NCI-H2107 (cell line): ENCODE measurements at regions not wholly inside any gene's neighbourhood (a gene's known extent, or its start where the extent isn't known, plus 50 kb on each side); places are given as distances from the start of the nearest gene placed in this dataset.

Experiments used
- DNase-seq: peaks from one replicate; lab custom pipeline; 2025; lab: John Stamatoyannopoulos, UW

- no peak for DNase-seq
Measured at GRCh38 chr18:45119876-45120275, 439.2 kb downstream of the SETBP1 start.

- no peak for DNase-seq
Measured at GRCh38 chr18:45121146-45121545, 440.5 kb downstream of the SETBP1 start.

DNA sequence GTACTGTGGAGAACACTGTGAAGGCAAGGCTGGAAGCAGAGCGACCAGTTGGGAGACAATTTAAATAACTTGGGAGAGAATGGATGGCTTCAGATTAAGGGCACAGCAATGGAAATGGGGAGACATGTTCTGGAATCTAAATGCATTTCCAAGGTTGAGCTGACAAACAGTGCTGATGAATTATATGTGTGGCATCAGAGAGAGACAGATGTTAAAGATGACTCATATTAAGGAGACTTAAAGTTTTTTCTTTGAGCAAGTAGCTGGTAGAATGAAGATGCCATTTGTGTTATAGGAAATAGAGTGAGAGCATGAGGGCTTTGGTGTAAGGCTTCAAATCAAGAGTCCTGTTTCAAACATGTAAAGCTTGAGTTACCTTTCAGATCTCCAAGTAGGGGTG lies 441.8 kb downstream of the SETBP1 start:
- no peak for DNase-seq

- no peak for DNase-seq
Measured at GRCh38 chr18:45127405-45127804, 446.7 kb downstream of the SETBP1 start.

DNA sequence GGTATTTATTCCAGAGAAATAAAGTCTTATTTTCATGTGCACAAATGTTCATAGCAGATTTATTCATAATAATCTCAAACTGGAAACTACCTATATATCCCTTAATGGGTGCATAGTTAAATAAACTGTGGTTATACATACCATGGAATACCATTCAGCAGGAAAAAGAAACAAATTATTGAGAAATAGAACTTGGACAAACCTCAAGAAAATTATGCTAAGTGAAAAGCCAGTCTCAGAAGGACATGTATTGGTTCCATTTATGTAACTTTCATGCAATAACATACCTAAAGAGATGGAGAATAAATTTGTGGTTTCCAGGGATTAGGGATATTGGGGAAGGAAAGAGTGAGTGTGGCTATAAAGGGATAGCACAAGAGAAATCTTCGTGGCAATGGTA lies 452.6 kb downstream of the SETBP1 start:
- no peak for DNase-seq

DNA sequence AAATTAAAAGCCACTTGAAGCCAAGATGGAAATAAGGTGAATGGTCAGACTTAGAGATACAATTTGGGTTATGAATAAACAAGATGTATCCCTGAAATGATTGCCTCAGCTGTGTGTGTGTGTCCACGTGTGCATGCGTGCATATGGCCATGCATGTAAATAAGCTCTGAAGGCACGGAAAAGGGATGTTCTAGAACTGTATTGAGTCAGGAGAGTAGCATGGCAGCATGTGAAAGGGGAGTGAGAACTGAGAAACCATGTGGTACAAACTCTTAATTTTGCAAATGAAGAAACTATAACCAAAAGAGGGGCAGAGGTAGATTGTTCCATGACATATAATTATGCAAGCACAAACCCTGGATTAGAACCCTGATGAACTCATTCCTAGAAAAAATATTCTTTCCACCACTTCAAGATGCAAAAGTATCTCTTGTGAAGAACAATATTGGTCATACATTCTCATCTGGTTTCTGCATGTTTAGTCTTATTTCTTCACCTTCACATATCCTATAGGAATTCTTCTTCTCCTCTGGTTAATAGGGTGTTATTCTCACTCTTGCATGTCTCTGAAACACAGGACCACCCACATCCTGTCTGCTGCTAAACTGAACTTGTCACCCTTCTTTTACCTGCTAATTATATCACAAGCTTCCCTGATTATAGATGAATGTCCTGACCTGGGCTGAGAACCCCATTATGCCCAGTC lies 455.8 kb downstream of the SETBP1 start:
- no peak for DNase-seq

- DNase-seq, result no peak
Measured at GRCh38 chr18:45137087-45137419, 456.4 kb downstream of the SETBP1 start.

DNA sequence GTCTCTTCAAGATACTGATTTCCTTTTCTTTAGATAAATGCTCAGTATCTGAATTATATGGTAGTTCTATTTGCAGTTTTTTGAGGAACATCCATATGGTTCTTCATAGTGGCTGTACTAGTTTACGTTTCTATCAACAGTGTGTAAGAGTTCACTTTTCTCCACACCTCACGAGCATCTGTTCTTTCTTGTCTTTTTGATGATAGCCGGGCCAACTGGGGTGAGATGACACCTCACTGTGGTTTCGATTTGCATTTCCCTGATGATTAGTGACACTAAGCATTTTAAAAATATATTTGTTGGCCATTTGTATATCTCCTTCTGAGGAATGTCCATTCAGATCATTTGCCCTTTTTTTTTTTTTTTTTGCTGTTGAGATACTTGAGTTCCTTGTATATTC lies 458.8 kb downstream of the SETBP1 start:
- no peak for DNase-seq

DNA sequence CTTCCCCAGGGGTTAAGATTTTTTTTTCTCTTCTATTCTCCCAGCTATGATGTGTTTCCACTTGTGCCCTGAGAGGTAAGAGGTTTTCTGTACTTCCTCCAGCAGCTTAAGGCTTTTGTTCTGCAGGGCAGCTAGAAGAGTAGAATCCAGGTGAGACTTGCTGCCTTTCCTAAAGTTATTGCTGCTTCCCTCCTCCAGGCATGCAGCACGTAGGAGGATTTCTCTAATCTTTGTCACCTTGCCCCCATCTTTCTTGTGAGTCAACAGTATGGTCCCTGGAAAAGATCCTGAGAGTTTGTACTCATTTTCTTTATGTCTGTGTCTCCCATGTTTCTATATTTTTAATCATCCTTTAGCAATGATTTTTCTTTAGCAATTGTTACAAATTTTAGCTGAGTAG lies 462.2 kb downstream of the SETBP1 start:
- DNase-seq, result no peak

DNA sequence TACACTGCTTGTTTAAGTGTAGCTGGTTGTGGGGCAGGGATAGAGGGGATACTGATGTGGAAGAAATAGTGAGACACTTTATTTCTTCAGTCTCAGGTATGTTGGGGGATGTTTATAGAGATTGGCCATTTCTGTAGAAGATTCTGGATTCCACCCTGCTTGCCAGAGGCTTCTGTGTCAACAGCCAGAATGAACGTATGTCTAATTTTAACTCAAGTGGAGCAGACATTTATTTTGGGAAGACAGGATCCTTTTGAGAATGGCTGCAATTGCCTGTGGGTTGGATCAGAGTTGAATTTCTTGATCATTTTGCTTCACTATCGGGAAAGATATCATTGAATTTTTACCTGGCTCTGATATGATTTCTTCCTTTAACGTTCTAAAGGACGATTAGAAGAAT lies 465.6 kb upstream of the SLC14A2 start:
- no peak for DNase-seq

DNA sequence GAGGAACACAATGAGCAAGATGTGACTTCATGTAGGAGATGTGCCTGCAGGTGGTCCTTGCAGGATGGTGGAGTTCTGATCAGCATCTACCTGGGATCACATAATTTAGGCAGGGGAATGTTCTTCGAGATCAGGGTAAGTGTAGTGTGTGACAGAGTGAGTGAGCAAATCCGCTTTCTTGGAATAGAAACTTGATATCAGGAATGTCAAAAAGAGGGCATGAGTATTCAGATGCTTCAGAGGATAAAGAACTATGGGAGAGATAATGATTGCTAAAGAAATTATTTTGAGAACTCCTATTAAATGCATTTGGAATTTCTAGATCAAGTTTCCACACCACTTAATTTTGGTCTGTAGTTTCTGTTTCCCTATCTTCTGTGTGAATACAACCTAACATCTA lies 463.6 kb upstream of the SLC14A2 start:
- DNase-seq, result no peak

GRCh38 chr18:45155526-45155925 lies 459.8 kb upstream of the SLC14A2 start:
- DNase-seq, result no peak

DNA sequence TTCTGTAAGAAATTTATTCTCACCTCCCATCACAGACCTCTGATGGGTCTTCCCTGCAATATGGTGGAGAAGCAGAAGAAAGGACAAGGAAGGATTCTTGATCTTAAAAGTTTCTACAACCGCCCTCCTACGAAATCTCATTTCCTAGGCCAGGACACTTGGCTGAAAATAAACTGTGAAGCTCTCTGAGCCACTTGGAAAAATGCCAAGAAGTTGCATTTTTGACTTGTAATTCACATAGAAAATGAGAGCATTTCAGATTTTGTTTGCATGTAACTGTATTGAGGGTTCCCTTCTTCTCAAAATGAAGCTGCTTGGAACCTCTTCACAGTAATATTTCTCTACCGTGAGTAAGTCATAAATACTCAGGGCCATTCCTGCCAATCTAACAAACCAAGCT lies 458.3 kb upstream of the SLC14A2 start:
- no peak for DNase-seq

DNA sequence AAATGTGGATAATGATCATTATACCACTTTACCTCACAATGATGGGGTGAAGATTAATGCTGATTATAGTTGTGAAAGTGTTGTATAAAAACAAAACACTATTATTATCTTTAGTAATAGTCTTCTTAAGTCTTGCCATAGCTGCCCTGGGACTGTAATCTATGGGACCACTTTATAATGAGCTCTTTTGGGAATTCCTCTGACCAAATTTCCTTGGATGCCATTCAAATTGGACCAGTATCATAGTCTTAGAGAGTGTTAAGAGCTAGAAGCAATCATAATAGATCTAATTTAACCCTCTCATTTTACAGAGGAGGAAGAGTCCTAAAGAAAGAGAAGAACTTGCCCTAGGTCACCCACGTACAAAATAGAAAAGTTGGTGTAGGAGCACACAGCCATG lies 457.7 kb upstream of the SLC14A2 start:
- no peak for DNase-seq

DNA sequence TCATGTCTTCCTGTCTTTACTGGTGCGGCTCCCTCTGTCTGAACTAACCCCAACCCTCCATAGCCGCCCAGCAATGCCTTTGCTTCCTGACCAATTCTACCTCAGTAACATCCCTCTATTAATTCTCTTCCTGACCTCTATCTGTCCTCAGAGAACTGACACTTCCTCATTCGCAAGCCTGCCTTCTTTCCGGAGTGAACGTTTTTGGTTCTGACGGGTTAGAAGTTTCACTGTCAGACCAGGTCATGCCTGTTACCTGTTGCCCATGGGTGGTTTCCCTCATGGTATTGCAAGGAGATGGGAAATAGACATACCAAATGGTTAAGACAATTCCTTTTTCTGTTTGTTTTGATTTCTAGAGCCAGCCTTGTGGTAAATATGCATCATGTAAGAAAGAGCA lies 453.4 kb upstream of the SLC14A2 start:
- no peak for DNase-seq

- DNase-seq, result no peak
Measured at GRCh38 chr18:45163871-45164270, 451.4 kb upstream of the SLC14A2 start.

GRCh38 chr18:45164551-45164950 lies 450.7 kb upstream of the SLC14A2 start:
- no peak for DNase-seq

DNA sequence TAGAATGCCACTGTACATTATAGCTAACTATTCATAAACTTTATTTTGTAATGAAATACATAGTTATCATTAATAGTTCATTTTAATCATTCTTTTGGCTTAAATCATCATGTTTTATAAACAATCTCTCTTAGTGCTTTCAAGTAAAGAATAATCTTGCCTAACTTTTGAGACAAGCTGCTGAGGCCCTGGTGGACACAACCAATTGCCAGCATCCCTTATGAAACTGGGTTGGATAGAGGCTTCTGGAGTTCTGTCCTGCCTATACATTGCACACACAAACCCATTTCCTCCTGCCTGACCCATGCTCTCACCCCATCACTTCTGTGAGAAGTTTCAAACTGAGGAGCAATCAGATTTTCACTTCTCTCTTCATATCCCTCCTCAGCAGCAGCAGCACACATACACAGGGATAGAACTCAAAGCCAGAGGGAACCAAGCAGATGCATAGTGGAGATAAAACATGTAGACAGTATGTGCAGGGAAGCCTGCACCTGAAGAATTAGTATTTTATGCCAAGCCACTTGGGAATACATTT lies 450.0 kb upstream of the SLC14A2 start:
- no peak for DNase-seq

GRCh38 chr18:45165871-45166270 lies 449.4 kb upstream of the SLC14A2 start:
- DNase-seq, result no peak

DNA sequence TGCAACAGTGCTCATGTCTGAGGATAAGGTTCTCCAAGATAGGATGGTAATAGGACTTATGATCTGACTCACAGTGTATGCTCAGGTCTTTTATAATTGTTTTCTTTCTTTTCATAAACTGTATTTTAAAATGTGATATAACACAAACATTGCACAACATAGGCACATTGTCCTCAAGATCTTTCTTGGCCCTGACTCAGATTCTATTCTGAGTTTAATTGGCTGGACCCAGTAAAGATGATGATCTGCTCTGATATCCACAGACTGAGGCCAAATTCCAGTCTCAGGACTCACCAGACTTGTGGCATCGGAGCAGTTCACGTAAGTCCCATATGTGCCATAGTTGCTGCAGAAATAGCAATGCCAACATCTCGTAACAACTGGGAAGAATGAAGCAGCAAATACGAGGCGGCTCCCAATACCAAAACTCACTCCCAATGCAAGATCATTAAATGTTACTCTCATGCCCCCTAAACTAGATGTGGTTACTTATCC lies 448.9 kb upstream of the SLC14A2 start:
- no peak for DNase-seq

- no peak for DNase-seq
Measured at GRCh38 chr18:45166836-45167551, 448.3 kb upstream of the SLC14A2 start.

- no peak for DNase-seq
Measured at GRCh38 chr18:45167631-45168280, 447.5 kb upstream of the SLC14A2 start.
